Fibroblast of lung (primary cell): ENCODE measurements at regions not wholly inside any gene's neighbourhood (a gene's known extent, or its start where the extent isn't known, plus 50 kb on each side); places are given as distances from the start of the nearest gene placed in this dataset.

Source experiments
- CTCF ChIP-seq, 2 donors: IDR thresholded peaks in 1 of 2; conservative IDR thresholded peaks in 1 of 2; 1 replicate in 1 of 2; 2 replicates in 1 of 2; pipeline ENCODE4 v1.5.1; 2011 to 2012; ENCODE audit warnings: low read length in 2 of 2, control low read depth in 1 of 2, inconsistent platforms in 1 of 2, low read depth in 1 of 2, mild to moderate bottlenecking in 1 of 2
- EZH2 ChIP-seq: IDR thresholded peaks from 2 replicates; pipeline ENCODE4 v1.5.1; 2012; ENCODE audit warnings: low read length, control low read depth, mild to moderate bottlenecking; ENCODE audit errors: missing control alignments

DNA sequence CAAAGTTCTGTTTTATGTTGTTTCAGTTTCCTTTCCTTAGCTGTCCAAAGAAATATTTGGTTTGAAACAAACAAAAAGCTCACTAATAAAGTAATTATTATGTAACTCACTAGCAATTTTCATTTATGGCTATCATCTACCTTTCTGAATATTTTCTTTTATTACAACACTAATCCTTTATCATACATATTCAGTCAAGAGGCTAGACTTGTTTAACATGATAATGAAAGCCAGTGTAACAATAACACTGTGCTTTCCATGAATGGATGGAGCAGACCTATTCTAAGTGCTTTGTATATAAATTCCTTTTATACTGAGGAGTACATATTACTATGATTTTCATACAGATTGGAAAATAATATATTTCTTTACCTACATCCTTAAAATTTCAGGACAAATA, 972.8 kb upstream of the ADGRL4 start:
- TF ChIP-seq CTCF (conservative IDR thresholded peaks at IDR 0.05 in 1 of 2, IDR thresholded peaks at IDR 0.05 in 1 of 2; ENCODE audit: low read depth in 1 of 2, low read length in 2 of 2) (no peak), EZH2 (no peak)
